ENCODE measurements at regions not wholly inside any gene's neighbourhood (a gene's known extent, or its start where the extent isn't known, plus 50 kb on each side); places are given as distances from the start of the nearest gene placed in this dataset.

DNA sequence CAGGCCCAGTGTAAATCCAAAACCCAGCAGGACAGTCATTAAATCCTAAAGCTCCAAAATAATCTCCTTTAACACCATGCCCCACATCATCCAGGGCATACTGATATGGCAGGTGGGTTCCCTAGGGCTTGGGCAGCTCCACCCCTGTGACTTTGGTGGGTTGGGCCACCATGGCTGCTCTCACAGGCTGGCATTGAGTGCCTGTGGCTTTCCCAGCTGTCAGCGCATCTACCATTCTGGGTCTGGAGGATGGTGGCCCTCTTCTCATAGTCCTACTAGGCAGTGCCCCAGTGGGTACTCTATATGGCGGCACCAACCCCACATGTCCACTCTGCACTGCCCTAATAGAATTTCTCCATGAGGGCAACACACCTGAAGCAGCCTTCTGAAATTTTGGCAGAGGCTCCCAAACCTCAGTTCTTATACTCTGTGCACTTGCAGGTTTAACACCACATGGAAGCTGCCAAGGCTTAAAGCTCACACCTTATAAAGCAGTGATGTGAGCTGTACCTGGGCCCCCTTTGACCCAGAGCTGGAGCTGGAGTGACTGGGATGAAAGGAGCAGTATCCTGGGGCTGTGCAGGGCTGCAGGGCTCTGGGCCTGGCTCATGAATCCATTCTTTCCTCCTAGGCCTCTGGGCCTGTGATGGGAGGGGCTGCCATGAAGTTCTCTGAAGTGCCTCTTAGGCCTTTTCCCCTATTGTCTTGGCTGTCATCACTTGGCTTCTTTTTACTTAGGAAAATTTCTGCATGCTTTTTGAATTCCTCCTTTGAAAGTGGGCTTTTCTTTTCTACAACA lies 765.5 kb upstream of the EPHA7 start:
- no peaks in the 10 kb centered on the region for H3K36me3 Mint-ChIP-seq (ENCODE audit: low read depth)
- no peak overlapping the region for H3K27ac Mint-ChIP-seq (ENCODE audit: unreplicated experiment)
- no peak for DNase-seq (ENCODE audit: low spot score)
- TF ChIP-seq, protein P1, sequence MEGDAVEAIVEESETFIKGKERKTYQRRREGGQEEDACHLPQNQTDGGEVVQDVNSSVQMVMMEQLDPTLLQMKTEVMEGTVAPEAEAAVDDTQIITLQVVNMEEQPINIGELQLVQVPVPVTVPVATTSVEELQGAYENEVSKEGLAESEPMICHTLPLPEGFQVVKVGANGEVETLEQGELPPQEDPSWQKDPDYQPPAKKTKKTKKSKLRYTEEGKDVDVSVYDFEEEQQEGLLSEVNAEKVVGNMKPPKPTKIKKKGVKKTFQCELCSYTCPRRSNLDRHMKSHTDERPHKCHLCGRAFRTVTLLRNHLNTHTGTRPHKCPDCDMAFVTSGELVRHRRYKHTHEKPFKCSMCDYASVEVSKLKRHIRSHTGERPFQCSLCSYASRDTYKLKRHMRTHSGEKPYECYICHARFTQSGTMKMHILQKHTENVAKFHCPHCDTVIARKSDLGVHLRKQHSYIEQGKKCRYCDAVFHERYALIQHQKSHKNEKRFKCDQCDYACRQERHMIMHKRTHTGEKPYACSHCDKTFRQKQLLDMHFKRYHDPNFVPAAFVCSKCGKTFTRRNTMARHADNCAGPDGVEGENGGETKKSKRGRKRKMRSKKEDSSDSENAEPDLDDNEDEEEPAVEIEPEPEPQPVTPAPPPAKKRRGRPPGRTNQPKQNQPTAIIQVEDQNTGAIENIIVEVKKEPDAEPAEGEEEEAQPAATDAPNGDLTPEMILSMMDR (IDR thresholded peaks at IDR 0.05): no peak
- H3K27me3 Mint-ChIP-seq (ENCODE audit: low read depth): no peaks in the 10 kb centered on the region
- H3K4me3 Mint-ChIP-seq (ENCODE audit: unreplicated experiment): no peak overlapping the region
- H3K4me1 Mint-ChIP-seq (ENCODE audit: low read depth): no peaks in the 10 kb centered on the region
- peaks cover 17% of the 10 kb centered on the region for H3K9me3 Mint-ChIP-seq (ENCODE audit: low read depth)

DNA sequence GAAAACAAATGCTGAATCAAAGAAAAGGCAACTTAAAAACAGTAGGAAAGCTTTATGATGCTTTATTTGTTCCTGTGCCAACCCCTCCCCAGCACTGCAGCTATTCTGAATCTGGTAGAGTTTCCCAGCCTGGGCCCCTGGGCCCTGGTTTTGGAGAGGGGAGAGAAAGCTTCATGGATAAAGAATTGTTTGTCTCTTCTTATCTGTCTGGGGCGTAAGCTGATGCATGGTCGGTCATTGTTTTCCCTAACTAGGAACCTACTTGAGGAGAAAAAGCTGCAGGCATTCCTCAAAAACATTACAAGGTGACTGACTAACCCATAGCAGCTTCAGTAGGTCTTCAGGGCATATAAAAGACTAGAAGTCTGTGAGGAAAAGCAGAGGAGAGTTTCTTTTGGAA lies 758.1 kb upstream of the EPHA7 start:
- no peaks in the 10 kb centered on the region for H3K27me3 Mint-ChIP-seq (ENCODE audit: low read depth)
- no peaks in the 10 kb centered on the region for H3K9me3 Mint-ChIP-seq (ENCODE audit: low read depth)
- peaks cover 4% of the 10 kb centered on the region for H3K4me1 Mint-ChIP-seq (ENCODE audit: low read depth)
- no peaks in the 10 kb centered on the region for H3K36me3 Mint-ChIP-seq (ENCODE audit: low read depth)
- no peak for DNase-seq (ENCODE audit: low spot score)
- no peak overlapping the region for H3K27ac Mint-ChIP-seq (ENCODE audit: unreplicated experiment)
- TF ChIP-seq, protein P1 (IDR thresholded peaks at IDR 0.05): no peak
- H3K4me3 Mint-ChIP-seq (ENCODE audit: unreplicated experiment): no peak overlapping the region

DNA sequence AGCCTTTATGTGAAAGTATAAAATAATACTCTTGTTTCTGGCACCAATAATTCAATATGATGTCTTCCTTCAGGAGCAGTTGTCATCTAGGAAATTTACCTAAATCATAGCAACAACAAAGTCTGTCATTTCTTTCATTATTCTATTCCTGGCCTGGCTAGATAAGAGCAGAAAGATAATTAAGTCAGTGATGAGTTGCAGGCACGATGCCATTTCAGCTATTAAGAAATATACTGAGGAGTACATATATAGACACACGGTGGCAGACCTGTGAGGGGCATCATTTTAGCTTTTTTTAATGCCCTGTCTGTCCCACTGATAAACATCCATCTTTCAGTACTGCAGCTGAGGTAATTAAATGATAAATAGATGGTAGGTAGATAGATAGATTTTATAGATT lies 756.1 kb upstream of the EPHA7 start:
- DNase-seq (ENCODE audit: low spot score): no peak
- Mint-ChIP-seq H3K27me3 (ENCODE audit: low read depth) (no peaks in the 10 kb centered on the region), H3K9me3 (ENCODE audit: low read depth) (peaks cover 6% of the 10 kb centered on the region), H3K36me3 (ENCODE audit: low read depth) (no peaks in the 10 kb centered on the region), H3K27ac (ENCODE audit: unreplicated experiment) (no peak overlapping the region), H3K4me3 (ENCODE audit: unreplicated experiment) (no peak overlapping the region), H3K4me1 (ENCODE audit: low read depth) (peaks cover 4% of the 10 kb centered on the region)
- TF ChIP-seq, protein P1 (IDR thresholded peaks at IDR 0.05): no peak

DNA sequence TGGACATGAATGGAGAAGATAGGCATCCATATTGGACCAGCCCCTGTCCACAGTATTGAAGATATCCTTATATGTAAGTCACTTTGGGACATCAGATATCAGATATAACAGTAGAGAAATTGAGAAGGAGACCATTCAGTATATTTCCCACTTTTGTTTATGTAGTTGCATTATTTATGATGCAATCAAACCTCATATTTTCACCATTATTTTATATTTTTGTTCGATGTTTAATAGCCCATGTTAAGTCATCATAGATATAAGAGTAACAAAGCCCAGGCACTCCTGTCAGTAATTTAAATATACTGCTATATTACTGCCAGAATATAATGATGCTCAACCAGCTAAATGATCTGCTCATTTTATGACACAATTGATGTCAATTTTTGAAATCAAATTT lies 744.5 kb upstream of the EPHA7 start:
- TF ChIP-seq, protein P1 (IDR thresholded peaks at IDR 0.05): no peak
- Mint-ChIP-seq H3K9me3 (ENCODE audit: low read depth) (peaks cover 15% of the 10 kb centered on the region), H3K4me3 (ENCODE audit: unreplicated experiment) (no peak overlapping the region), H3K27ac (ENCODE audit: unreplicated experiment) (no peak overlapping the region), H3K4me1 (ENCODE audit: low read depth) (no peaks in the 10 kb centered on the region), H3K36me3 (ENCODE audit: low read depth) (peaks cover 6% of the 10 kb centered on the region), H3K27me3 (ENCODE audit: low read depth) (no peaks in the 10 kb centered on the region)
- no peak for DNase-seq (ENCODE audit: low spot score)

DNA sequence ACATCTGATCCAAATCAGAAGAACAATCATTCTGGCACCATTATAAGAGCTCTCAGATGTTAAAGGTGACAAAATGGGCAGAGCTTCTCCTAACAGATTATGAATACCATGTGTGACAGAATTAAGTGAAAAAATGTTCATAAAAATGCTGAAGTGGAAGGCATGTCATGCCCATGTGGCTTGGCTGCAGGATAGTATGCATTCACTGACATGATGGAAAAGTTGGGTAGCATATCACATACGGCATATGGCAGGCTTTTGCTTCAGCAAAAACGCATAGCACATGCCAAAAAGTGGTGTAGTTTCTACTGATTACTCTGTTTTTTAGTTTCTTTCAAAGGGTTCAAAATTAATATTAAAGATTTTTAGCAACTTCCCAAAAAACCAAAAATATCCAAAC lies 731.5 kb upstream of the EPHA7 start:
- no peak overlapping the region for H3K27ac Mint-ChIP-seq (ENCODE audit: unreplicated experiment)
- no peak overlapping the region for H3K4me3 Mint-ChIP-seq (ENCODE audit: unreplicated experiment)
- H3K36me3 Mint-ChIP-seq (ENCODE audit: low read depth): no peaks in the 10 kb centered on the region
- no peak for DNase-seq (ENCODE audit: low spot score)
- H3K9me3 Mint-ChIP-seq (ENCODE audit: low read depth): peaks cover 3% of the 10 kb centered on the region
- H3K27me3 Mint-ChIP-seq (ENCODE audit: low read depth): no peaks in the 10 kb centered on the region
- TF ChIP-seq, protein P1 (IDR thresholded peaks at IDR 0.05): no peak
- H3K4me1 Mint-ChIP-seq (ENCODE audit: low read depth): no peaks in the 10 kb centered on the region

Measured in chondrocyte (in vitro differentiated cells).